Stimulated activated naive CD8-positive, alpha-beta T cell treated with anti-CD3 and anti-CD28 coated beads, Interleukin-15, amount 100 ng/mL, for 72 hours (primary cell): ENCODE measurements at regions not wholly inside any gene's neighbourhood (a gene's known extent, or its start where the extent isn't known, plus 50 kb on each side); places are given as distances from the start of the nearest gene placed in this dataset.

Source experiments
- ATAC-seq: fragments of 150-1000 bp; cut with Tn5 transposase; 2 replicates; pipeline ENCODE4 v1.10.0; 2021; ENCODE audit warnings: mild to moderate bottlenecking, moderate library complexity
- DNase-seq, 2 donors: peaks; one replicate each; pipeline ENCODE4 v3.0.0; 2021 to 2022
- H3K27ac Mint-ChIP-seq, 2 donors: one replicate each; pipeline ENCODE4 v1.8.0; 2022; ENCODE audit warnings: mild to moderate bottlenecking in 2 of 2, mixed read lengths in 2 of 2, moderate library complexity in 2 of 2
- H3K27me3 Mint-ChIP-seq: one replicate; pipeline ENCODE4 v1.8.0; 2022; ENCODE audit warnings: mixed read lengths
- H3K4me1 Mint-ChIP-seq: one replicate; pipeline ENCODE4 v1.8.0; 2022; ENCODE audit warnings: mild to moderate bottlenecking, mixed read lengths
- H3K4me3 Mint-ChIP-seq, 2 donors: one replicate each; pipeline ENCODE4 v1.8.0; 2022; ENCODE audit warnings: mild to moderate bottlenecking in 2 of 2, mixed read lengths in 2 of 2, moderate library complexity in 1 of 2
- H3K9me3 Mint-ChIP-seq, 2 donors: one replicate each; pipeline ENCODE4 v1.8.0; 2022; ENCODE audit warnings: mixed read lengths in 2 of 2

DNA sequence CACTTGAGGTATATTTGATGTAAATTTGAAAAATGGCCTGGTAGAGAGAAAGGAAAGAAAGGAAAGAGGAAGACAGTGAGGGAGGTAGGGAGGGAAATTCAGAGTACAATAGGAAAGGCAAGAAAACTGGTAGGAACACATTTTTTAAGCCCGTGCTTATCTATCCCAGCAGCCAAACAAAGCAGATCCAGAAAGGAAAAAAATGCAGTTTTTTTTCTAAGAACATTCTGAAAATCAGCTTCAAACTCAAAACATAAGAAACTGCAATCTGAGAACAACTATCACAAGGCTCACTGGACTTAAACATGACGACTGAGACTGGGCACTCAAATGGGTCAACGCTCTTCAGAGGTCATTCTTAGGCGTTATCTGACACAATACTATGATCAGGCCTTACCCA, 408.3 kb upstream of the DDI1 start:
- H3K4me3 Mint-ChIP-seq, result no peak overlapping the region
- ATAC-seq (no peak), DNase-seq (no peak)
- H3K9me3 Mint-ChIP-seq, result no peaks in the 10 kb centered on the region
- no peaks in the 10 kb centered on the region for H3K27me3 Mint-ChIP-seq
- no peaks in the 10 kb centered on the region for H3K4me1 Mint-ChIP-seq
- peak overlapping the region in 1 of 2 donors; percentile 4 for H3K27ac Mint-ChIP-seq

DNA sequence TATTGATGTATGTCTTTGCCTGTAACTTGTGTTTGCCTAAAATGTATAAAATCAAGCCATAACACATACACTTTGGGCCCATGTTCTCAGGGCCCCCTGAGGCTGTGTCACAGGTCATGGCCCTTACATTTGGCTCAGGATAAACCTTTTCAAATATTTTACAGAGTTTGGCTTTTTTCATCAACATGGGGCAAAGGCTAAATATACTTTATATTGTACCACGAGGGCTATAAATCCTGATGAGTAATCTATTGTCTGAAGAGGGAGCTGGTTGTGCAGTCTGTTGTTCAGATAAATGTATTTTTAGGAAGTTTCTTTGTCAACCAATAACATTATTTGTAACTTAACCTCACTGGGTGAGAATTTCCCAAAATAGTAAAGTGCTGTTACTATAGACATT, 404.6 kb upstream of the DDI1 start:
- no peaks in the 10 kb centered on the region for H3K27me3 Mint-ChIP-seq
- DNase-seq, result no peak
- no peak overlapping the region for H3K4me3 Mint-ChIP-seq
- no peaks in the 10 kb centered on the region for H3K4me1 Mint-ChIP-seq
- H3K27ac Mint-ChIP-seq, result no peak overlapping the region
- ATAC-seq, result no peak
- no peaks in the 10 kb centered on the region for H3K9me3 Mint-ChIP-seq

DNA sequence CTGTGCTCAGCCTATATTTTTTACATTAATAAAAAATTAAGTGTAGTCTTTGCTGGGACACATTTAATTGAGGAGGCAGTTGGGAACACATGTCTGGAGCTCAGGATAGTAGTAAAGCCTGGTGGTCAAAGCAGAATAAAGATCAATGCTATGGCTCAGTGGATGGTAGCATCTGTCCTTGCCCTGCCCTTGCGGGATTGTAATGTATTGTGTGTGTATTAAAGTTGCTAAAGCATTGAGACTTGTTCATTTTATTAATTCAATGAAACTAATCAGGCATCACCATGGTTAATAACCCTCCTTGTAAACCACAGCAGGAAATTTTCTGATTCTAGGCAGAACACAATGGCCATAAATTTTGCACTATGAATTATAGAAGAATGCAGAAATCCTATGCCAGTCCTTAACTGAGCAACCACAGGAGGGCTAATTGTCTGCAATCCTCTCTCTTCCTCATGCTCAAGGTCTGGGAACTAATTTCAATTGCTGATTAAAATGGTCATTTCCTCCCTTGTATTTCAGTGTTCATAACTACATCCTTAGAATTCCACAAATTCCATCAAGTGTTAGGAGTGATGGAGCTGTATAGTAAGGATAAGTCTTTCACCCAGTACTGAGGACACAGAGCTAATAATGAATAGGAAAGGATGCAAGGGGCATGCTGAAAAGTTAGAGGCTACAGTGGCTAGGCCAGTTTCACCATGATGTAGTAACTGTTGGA, 403.2 kb upstream of the DDI1 start:
- Mint-ChIP-seq H3K4me1 (no peaks in the 10 kb centered on the region), H3K9me3 (no peaks in the 10 kb centered on the region), H3K27me3 (no peaks in the 10 kb centered on the region), H3K27ac (no peak overlapping the region), H3K4me3 (no peak overlapping the region)
- ATAC-seq (no peak), DNase-seq (no peak)

DNA sequence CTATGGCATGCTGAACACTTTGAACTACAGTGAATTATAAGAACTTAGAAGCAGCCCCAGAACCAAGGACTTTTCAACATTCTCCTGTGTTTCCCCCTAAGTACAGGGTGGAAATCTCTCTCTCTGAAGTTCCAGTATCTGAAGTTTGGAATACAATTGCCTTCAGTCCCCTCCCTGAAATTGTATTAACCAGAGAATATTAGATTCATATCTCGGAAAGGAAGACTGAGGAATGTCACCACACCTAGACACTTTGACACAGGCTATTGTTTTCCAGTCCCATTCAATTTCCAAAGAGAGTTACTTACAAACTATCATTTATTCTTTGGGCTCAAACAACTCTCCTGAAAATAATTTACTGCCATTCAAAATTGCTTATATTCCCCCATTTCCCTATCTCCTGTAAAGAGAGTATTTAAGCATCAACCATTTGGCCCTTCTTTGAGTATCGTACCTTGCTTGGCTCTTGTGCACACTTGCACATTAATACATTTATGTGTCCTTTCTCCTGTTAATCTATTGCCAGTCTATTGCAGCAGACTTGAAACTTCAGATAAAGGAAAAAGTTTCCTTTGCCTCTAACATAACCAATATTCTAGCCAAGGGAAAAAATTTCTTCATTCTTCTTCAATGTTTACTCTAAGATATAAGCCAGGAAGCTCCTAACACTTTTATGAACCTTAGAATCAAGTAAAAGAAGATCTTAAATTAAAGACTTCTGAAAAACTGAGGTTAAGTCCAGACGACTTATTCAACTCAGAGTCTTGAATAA, 402.4 kb upstream of the DDI1 start:
- Mint-ChIP-seq H3K4me1 (no peaks in the 10 kb centered on the region), H3K27ac (no peak overlapping the region), H3K9me3 (no peaks in the 10 kb centered on the region), H3K27me3 (no peaks in the 10 kb centered on the region), H3K4me3 (no peak overlapping the region)
- no peak for ATAC-seq
- no peak for DNase-seq

DNA sequence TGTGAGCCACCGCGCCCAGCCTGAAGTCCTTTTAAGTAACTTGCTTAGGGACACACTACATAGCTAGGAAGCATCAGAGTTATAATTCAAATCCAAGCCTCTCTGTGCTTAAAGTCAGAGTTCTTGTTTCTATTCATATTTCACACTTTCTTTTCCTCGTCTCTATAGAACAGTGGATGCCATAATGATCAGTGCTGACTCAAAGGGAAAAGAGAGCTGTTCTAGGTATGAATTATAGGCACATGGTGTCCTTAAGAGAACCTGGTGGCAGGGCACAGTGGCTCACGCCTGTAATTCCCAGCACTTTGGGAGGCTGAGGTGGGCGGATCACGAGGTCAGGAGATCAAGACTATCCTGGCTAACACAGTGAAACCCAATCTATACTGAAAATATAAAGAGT, 400.2 kb upstream of the DDI1 start:
- no peaks in the 10 kb centered on the region for H3K4me1 Mint-ChIP-seq
- H3K27me3 Mint-ChIP-seq, result peaks cover 6% of the 10 kb centered on the region
- no peaks in the 10 kb centered on the region for H3K9me3 Mint-ChIP-seq
- H3K4me3 Mint-ChIP-seq, result no peak overlapping the region
- DNase-seq (no peak), ATAC-seq (no peak)
- no peak overlapping the region for H3K27ac Mint-ChIP-seq

DNA sequence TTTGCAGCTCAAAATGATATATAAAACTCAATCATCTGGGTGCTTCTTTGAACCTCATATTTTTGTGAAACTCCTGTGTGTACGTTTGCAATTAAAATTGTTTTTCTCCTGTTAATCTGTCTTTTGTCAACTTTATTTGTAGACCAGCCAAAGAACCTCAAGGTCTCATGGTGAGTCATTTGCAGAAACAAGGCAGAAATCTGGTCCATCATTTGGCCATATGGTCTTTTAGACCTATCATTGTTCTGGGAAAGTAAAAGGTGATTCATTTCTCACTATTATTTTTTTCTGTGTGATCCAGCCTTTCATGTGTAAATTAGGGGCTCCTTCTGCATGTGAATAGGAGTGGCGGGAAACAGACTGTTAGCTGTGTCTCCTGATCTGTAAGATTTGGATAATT, 399.1 kb upstream of the DDI1 start:
- no peaks in the 10 kb centered on the region for H3K9me3 Mint-ChIP-seq
- DNase-seq, result no peak
- H3K27ac Mint-ChIP-seq, result no peak overlapping the region
- H3K4me1 Mint-ChIP-seq, result no peaks in the 10 kb centered on the region
- peaks cover 11% of the 10 kb centered on the region for H3K27me3 Mint-ChIP-seq
- H3K4me3 Mint-ChIP-seq, result no peak overlapping the region
- ATAC-seq, result no peak

DNA sequence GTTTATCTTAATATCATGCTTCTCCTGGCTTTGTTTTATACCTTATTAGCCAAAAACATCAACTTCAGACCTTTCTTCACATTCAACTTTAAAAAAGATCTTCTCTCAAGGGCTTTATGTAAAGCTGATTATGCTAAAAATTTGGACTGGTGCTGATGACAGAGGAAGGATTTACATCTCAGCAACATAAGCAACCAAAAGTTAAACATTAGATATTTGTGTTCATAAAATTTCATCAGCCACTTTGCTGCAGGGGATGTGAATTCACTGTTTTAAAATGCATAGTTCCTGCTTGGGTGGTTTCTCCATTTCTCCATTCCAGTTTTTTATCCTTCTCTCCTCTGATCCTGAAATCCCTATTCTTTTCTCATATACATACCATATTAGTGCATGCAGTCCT, 398.6 kb upstream of the DDI1 start:
- Mint-ChIP-seq H3K27ac (no peak overlapping the region), H3K9me3 (no peaks in the 10 kb centered on the region), H3K4me1 (no peaks in the 10 kb centered on the region), H3K27me3 (peaks cover 11% of the 10 kb centered on the region), H3K4me3 (no peak overlapping the region)
- ATAC-seq (no peak), DNase-seq (no peak)

DNA sequence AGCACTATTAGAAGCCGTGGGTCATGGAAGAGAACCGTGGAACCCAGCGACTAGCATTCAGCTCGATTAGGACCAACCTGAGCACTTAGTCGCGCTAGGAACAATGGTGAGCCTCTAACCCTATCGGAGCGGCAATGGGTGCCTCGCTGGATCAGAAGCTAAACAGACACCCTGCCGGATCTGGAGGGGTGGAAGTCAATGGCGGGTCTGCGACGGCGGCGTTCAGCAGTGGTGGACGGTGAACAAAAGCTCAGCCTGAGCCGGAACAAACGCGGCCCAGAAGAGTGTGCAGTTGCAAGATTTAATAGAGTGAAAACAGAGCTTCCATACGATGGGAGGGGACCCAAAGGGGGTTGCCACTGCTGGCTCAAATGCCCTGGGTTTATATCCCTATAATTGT, 391.8 kb upstream of the DDI1 start:
- DNase-seq, result no peak
- Mint-ChIP-seq H3K27ac (no peak overlapping the region), H3K4me1 (no peaks in the 10 kb centered on the region), H3K4me3 (no peak overlapping the region), H3K9me3 (no peaks in the 10 kb centered on the region), H3K27me3 (peaks cover 11% of the 10 kb centered on the region)
- ATAC-seq, result no peak

DNA sequence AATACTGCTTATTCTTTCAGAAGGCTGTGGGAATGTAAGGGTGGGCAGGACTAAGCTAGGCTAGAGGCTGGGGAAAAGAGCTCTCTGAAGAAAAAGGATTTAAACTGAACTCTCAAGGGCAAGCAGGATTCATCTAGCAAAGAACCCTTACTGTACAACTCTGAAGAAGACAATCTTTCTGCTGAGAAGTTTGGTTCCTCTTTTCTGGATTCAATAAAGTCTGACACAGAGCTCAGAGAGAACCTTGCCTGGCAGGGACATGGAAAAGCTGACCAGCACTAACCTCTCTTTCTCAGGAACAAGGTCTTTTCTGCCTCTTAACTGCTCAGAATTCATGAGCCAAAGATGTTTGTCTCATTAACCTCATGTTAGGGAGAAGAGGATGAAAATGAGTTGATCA, 388.4 kb upstream of the DDI1 start:
- ATAC-seq (no peak), DNase-seq (no peak)
- Mint-ChIP-seq H3K4me3 (no peak overlapping the region), H3K27me3 (no peaks in the 10 kb centered on the region), H3K4me1 (no peaks in the 10 kb centered on the region), H3K9me3 (no peaks in the 10 kb centered on the region), H3K27ac (no peak overlapping the region)

DNA sequence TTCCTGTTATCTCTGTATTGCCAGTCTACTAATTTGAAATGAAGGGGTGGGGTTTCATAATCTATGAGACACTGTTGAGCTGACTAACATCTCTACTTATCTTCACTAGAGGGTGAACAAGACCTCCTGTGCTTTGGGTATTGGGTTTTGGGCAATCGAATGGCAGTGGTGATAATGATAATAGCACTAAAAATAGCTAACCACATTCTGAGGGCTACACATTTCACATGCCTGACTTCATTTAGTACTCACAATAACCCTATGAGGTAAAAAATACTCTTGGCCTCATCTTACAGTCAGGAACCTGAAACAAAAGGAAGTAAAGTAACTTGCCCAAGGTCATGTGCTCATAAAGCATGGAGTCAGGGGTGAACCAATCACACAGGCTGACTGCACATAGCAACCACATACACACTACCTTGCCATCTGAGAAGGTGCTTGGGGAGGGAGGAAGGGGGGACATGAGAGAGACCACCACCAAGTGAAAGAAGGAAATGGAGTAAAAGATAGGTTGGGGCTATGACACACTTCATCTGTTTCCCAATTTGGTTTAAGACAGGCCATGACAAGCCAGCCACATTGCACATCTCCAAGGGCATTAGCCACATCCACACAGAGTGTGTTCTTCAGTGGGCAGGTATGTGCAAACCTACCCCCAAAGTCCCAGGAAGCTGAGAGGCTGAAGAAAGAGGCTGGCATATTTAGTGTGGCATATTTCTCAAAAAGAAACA, 387.6 kb upstream of the DDI1 start:
- no peak for DNase-seq
- Mint-ChIP-seq H3K4me1 (no peaks in the 10 kb centered on the region), H3K4me3 (no peak overlapping the region), H3K27ac (no peak overlapping the region), H3K9me3 (no peaks in the 10 kb centered on the region), H3K27me3 (no peaks in the 10 kb centered on the region)
- ATAC-seq, result peak; percentile 35

DNA sequence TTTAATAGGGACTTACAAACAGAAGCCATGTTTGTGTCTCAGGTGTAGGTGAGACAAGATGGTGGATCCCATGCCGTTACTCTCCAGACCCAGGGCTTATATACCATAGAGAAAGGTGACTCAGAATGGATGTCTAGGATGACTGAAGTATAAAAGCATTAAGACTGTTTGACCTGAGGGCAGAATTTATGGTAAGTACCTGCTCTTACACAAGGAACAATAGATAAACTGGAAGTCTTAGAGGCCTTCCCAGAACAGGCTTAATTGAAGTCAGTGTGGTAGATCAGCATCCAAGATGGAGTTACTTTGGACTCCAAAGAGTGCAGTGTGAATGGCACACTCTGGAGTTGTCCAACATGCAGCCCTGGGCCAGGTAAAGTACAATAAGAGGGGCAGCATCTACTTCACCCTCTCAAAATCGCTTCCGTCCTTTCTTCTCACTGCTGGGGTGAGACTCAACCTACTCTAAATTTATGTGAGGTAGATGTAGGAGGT, 387.0 kb upstream of the DDI1 start:
- H3K27me3 Mint-ChIP-seq, result no peaks in the 10 kb centered on the region
- H3K4me3 Mint-ChIP-seq, result no peak overlapping the region
- peak; percentile 28 for ATAC-seq
- no peaks in the 10 kb centered on the region for H3K9me3 Mint-ChIP-seq
- no peak for DNase-seq
- H3K27ac Mint-ChIP-seq, result no peak overlapping the region
- H3K4me1 Mint-ChIP-seq, result no peaks in the 10 kb centered on the region

DNA sequence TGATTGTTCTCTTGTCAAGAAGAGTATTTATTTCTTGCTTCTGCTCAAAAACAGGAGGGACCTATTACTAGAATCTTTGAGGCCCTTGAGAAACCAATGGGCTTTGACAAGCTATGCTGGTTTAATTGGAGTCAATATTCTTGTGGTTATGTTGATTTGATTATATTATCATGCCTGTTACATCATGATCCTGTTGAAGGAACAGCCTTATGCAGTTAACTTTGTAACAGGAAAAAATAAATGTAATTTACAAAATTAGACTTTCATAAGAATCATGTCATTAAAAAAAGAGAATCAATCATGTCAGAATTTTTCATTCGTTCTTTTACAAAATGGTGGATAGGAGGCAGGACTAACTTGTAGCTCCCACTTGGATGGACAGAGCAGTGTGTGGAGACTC, 386.1 kb upstream of the DDI1 start:
- H3K27ac Mint-ChIP-seq, result no peak overlapping the region
- no peaks in the 10 kb centered on the region for H3K4me1 Mint-ChIP-seq
- no peak for ATAC-seq
- DNase-seq, result no peak
- H3K27me3 Mint-ChIP-seq, result no peaks in the 10 kb centered on the region
- H3K9me3 Mint-ChIP-seq, result no peaks in the 10 kb centered on the region
- H3K4me3 Mint-ChIP-seq, result no peak overlapping the region

DNA sequence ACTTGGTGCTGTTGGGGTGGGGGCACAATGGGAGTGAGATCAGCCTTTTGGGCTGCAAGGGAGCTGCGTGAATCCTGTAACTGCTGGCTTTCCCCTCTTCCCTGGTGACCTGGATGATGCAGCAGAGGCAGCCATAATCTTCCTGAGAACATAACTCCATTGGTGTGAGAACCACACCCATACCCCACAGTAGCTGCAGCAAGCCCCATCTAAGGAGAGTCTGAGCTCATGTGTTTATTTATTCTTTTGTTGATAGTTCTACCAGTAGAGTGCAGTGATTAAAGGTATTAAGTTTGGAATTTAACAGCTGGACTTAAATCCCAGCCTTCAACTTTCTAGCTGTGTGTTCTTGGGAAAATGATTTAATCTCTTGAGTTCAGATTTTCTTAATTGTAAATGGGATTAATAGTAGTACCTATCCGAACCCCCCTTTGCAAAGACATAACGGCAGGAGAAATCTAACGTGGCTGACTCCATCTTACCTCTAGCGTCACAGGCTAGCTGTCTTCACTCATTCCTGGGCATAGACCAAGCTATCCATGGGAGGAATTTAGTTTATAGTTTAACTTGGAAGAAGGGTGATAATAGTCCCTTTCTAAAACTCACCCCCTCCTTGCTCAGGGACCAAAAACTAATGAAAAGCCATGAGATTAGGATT, 385.0 kb upstream of the DDI1 start:
- ATAC-seq, result no peak

DNA sequence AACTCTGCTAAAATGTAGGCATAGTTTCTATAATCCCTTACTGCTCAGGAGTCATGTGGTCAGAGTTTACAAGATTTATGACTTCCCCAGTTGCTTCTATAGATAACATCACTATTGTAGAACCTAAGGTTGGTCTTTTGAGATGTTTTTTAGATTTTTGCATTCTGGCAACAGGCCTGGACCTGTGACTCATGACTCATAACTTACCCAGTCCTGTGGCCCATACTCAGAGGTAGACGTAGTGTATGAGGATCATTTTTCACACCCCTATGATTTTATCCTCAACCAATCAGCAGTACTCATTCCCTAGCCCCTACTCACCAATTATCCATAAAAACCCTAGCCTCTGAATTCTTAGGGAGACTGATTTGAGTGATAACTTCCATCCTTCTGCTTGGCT, 384.4 kb upstream of the DDI1 start:
- Mint-ChIP-seq H3K4me3 (no peak overlapping the region), H3K4me1 (no peaks in the 10 kb centered on the region), H3K27me3 (no peaks in the 10 kb centered on the region), H3K9me3 (no peaks in the 10 kb centered on the region), H3K27ac (no peak overlapping the region)
- DNase-seq (no peak), ATAC-seq (no peak)

More for the DNA sequence above, 385.0 kb upstream of the DDI1 start:
- no peaks in the 10 kb centered on the region for H3K27me3 Mint-ChIP-seq
- no peaks in the 10 kb centered on the region for H3K4me1 Mint-ChIP-seq
- no peak overlapping the region for H3K4me3 Mint-ChIP-seq
- no peak for DNase-seq
- H3K9me3 Mint-ChIP-seq, result no peaks in the 10 kb centered on the region
- H3K27ac Mint-ChIP-seq, result no peak overlapping the region

DNA sequence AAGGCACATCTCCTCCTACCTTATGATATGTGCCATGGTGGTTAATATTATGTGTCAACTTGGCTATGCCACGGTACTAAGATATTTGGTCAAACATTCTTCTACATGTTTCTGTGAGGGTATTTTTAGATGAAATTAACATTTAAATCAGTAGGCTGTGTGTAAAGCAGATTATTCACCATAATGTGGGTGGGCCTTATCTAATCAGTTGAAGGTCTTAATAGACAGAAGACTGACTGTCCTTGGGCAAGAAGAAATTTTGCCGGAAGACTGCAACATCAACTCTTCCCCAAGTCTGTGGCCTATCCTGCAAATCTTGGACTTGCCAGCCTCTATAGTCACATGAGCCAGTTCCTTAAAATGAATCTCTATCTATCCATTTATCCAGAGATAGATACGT, 380.1 kb upstream of the DDI1 start:
- ATAC-seq (no peak), DNase-seq (no peak)
- Mint-ChIP-seq H3K9me3 (no peaks in the 10 kb centered on the region), H3K4me1 (no peaks in the 10 kb centered on the region), H3K4me3 (no peak overlapping the region), H3K27me3 (no peaks in the 10 kb centered on the region), H3K27ac (no peak overlapping the region)

DNA sequence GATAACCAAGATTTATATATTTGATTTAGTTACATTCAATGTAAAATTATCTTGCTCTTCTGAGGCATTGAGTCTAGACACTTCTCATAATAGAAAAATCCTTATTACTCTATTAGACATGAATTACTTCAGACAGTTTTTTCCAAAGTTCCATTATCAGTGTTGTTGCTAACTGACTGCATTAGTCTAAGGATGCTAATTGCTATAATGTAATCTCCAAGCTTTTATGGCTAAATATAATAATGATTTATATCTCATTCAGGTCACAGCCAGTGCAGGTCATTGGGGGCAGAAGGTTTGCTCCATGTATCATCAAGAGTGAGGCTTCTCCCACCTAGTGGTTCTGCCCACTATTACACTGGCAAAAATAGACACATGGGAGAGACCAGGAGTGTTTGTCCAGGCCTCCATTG, 377.2 kb upstream of the DDI1 start:
- H3K4me1 Mint-ChIP-seq, result no peaks in the 10 kb centered on the region
- ATAC-seq (no peak), DNase-seq (no peak)
- H3K9me3 Mint-ChIP-seq, result no peaks in the 10 kb centered on the region
- H3K4me3 Mint-ChIP-seq, result no peak overlapping the region
- no peaks in the 10 kb centered on the region for H3K27me3 Mint-ChIP-seq
- no peak overlapping the region for H3K27ac Mint-ChIP-seq
